B cell (primary cell): ENCODE measurements at regions not wholly inside any gene's neighbourhood (a gene's known extent, or its start where the extent isn't known, plus 50 kb on each side); places are given as distances from the start of the nearest gene placed in this dataset.

Source experiments
- ATAC-seq: fragments of 200-7000 bp; cut with Tn5 transposase; one replicate; pipeline ENCODE4 v1.10.0; 2021; ENCODE audit warnings: low read depth, mild to moderate bottlenecking, moderate number of reproducible peaks, moderate library complexity
- CTCF ChIA-PET: fragments of 350-600 bp; sonication (Branson Sonifier 250); formaldehyde crosslinking; loops from one replicate; lab custom pipeline; 2021; ENCODE audit warnings: antibody characterized with exemption, inconsistent platforms; lab: Charles Lee
- POLR2A ChIA-PET: fragments of 350-600 bp; sonication (Branson Sonifier 250); formaldehyde crosslinking; loops from one replicate; lab custom pipeline; 2021; ENCODE audit warnings: antibody characterized with exemption; lab: Charles Lee
- DNase-seq: peaks from one replicate; pipeline ENCODE4 v3.0.0; 2013
- H2AFZ ChIP-seq: 2 replicates; pipeline ENCODE4 v1.6.1; 2012; ENCODE audit warnings: mild to moderate bottlenecking, low read depth, low read length; ENCODE audit not compliant: insufficient read depth, poor library complexity, severe bottlenecking
- H3K27ac ChIP-seq, 2 donors: 1 replicate in 1 of 2; 2 replicates in 1 of 2; pipeline ENCODE4 v1.5.1; 2012 to 2013; ENCODE audit warnings: low read length in 2 of 2, mild to moderate bottlenecking in 2 of 2, moderate library complexity in 1 of 2
- H3K27me3 ChIP-seq, 4 experiments: fragments of 200-600 bp in 1 of 4; sonication (generic) in 1 of 4; replicated peaks in 1 of 4; 1 replicate in 2 of 4; 2 replicates in 2 of 4; pipeline versions ENCODE4 v1.6.1 to v1.7.0; 2013 to 2016; ENCODE audit warnings: low read length in 3 of 4, mild to moderate bottlenecking in 2 of 4, mixed read lengths in 1 of 4, moderate library complexity in 1 of 4; ENCODE audit not compliant: insufficient read depth in 4 of 4, control insufficient read depth in 3 of 4; ENCODE audit errors: control extremely low read depth in 1 of 4
- H3K36me3 ChIP-seq, 2 experiments: replicated peaks in 1 of 2; 1 replicate in 1 of 2; 2 replicates in 1 of 2; pipeline versions ENCODE4 v1.6.1 to v1.7.1; 2013; ENCODE audit warnings: low read length in 1 of 2; ENCODE audit not compliant: insufficient read depth in 2 of 2, control insufficient read depth in 1 of 2; ENCODE audit errors: control extremely low read depth in 1 of 2, extremely low read depth in 1 of 2
- H3K4me1 ChIP-seq, 2 donors: fragments of 200-600 bp in 1 of 2; sonication (generic) in 1 of 2; 1 replicate in 1 of 2; 2 replicates in 1 of 2; pipeline versions ENCODE4 v1.5.1 to v1.6.1; 2013 to 2017; ENCODE audit warnings: low read length in 2 of 2; ENCODE audit not compliant: control insufficient read depth in 2 of 2, insufficient read depth in 2 of 2
- H3K4me2 ChIP-seq: replicated peaks from 2 replicates; pipeline ENCODE3; 2012; ENCODE audit warnings: mild to moderate bottlenecking, low read depth, low read length; ENCODE audit not compliant: poor library complexity, severe bottlenecking
- H3K4me3 ChIP-seq, 5 experiments: fragments of 200-600 bp in 1 of 5; sonication (generic) in 1 of 5; 1 replicate in 3 of 5; 2 replicates in 2 of 5; pipeline versions ENCODE4 v1.5.1 to v1.7.0; 2011 to 2016; ENCODE audit warnings: low read length in 4 of 5, mild to moderate bottlenecking in 4 of 5, low read depth in 2 of 5, control low read depth in 1 of 5, moderate library complexity in 1 of 5; ENCODE audit not compliant: insufficient read depth in 1 of 5; ENCODE audit errors: control extremely low read depth in 1 of 5, extremely low read depth in 1 of 5
- H3K79me2 ChIP-seq: fragments of 200-600 bp; sonication (generic); one replicate; pipeline ENCODE4 v1.6.0; 2016; ENCODE audit warnings: low read length; ENCODE audit not compliant: control insufficient read depth, insufficient read depth
- H3K9ac ChIP-seq: fragments of 200-600 bp; sonication (generic); 2 replicates; pipeline ENCODE4 v1.6.1; 2017; ENCODE audit warnings: mild to moderate bottlenecking, low read length, moderate library complexity
- H3K9me3 ChIP-seq, 3 donors: one replicate each; pipeline versions ENCODE4 v1.6.1 to v1.7.1; 2013; ENCODE audit warnings: low read length in 2 of 3; ENCODE audit not compliant: control insufficient read depth in 2 of 3, insufficient read depth in 1 of 3; ENCODE audit errors: control extremely low read depth in 1 of 3
- H4K20me1 ChIP-seq: 2 replicates; pipeline ENCODE4 v1.6.0; 2012; ENCODE audit warnings: mild to moderate bottlenecking, low read length; ENCODE audit not compliant: insufficient read depth, control insufficient read depth, poor library complexity, severe bottlenecking
- H3K27ac Mint-ChIP-seq: one replicate; pipeline ENCODE4 v1.8.0; 2021; ENCODE audit warnings: mixed read lengths
- H3K27me3 Mint-ChIP-seq: one replicate; pipeline ENCODE4 v1.8.0; 2021; ENCODE audit warnings: mixed read lengths
- H3K4me1 Mint-ChIP-seq: one replicate; pipeline ENCODE4 v1.8.0; 2021; ENCODE audit warnings: mixed read lengths
- H3K4me3 Mint-ChIP-seq: one replicate; pipeline ENCODE4 v1.8.0; 2021; ENCODE audit warnings: mixed read lengths
- H3K9me3 Mint-ChIP-seq: one replicate; pipeline ENCODE4 v1.8.0; 2022; ENCODE audit warnings: mixed read lengths; ENCODE audit not compliant: insufficient read depth
- EZH2 ChIP-seq: IDR thresholded peaks from 2 replicates; pipeline ENCODE4 v1.6.1; 2012; ENCODE audit warnings: borderline replicate concordance, low read depth, mild to moderate bottlenecking, moderate library complexity, low read length; ENCODE audit not compliant: insufficient read depth, poor library complexity, severe bottlenecking
- WGBS: methylation state at CpG from one replicate; pipeline ENCODE4 v1.1.5; 2013; ENCODE audit warnings: missing lambda C conversion rate; ENCODE audit not compliant: insufficient coverage; 5-methylcytosine and 5-hydroxymethylcytosine counted together
- intact Hi-C: fragments of 100-400 bp; cut with micrococcal nuclease; formaldehyde crosslinking; loops from one replicate; pipeline ENCODE4 v1.10.0; 2022
- TF ChIP-seq, protein P1 (sequence below): fragments of 200-600 bp; IDR thresholded peaks from one replicate; pipeline ENCODE4 v1.8.0; 2022; ENCODE audit warnings: antibody characterized with exemption, mild to moderate bottlenecking

DNA sequence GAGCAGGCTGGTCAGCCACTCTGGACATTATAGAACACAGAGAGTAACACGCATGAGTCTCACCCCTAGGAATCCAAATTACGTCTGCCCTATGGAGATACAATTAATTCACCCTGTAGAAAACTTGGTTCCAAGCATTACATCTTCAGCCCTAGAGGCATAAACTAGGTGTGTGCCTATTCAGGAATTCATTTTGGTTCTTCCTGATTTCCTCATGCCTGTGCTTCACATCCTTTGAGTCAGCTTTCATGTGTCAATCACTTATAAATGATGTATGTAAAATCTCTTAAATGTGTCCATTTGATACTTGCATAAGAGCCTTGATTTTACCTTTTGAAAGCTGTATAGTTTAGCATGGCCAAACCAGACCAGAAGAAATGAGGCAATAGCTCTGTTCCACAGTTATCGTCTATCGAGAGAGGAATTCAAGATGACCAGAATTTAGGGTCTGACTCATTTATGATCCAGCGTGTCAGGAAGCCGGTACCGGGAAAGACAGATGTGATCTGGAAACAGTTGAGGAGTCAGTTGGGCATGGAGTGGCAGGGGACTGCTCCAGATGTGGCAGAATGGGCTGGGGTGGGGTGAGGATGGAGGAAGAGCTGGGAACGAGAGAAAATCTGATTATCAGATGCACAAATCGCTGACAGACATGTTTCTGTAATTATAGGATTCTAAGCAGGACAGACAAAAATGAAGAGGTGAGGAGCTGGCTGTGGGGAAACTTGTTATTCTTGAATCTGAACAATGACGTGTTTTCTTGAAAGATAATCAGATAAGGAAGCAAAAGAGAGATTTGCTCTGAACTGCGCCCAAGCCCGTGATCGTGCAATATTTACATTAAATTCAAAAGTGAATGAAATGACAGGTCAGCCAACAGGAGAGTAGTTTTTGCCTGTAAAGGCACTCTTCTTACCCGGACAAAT lies 76.7 kb downstream of the C16orf95 start:
- Histone ChIP-seq H3K9me3 (no peaks in the 10 kb centered on the region), H3K27ac (no peak overlapping the region), H3K79me2 (no peaks in the 10 kb centered on the region), H3K36me3 (no peaks in the 10 kb centered on the region), H3K4me3 (no peak overlapping the region), H3K27me3 (peaks cover 0 to 8% (median 3%) of the 10 kb centered on the region in 4 experiments), H3K4me1 (peaks cover 14 to 16% of the 10 kb centered on the region in 2 donors), H2AFZ (no peak overlapping the region), H3K9ac (no peak overlapping the region), H4K20me1 (no peaks in the 10 kb centered on the region), H3K4me2 (no peak overlapping the region)
- POLR2A ChIA-PET, result no interaction called here
- no peak for DNase-seq
- peaks cover 29% of the 10 kb centered on the region for H3K27me3 Mint-ChIP-seq
- CTCF ChIA-PET, result no interaction called here
- 96% methylated on average over 12 of the region's 14 CpGs for WGBS
- no peak overlapping the region for H3K4me3 Mint-ChIP-seq
- TF ChIP-seq EZH2, result no peak
- TF ChIP-seq, protein P1, sequence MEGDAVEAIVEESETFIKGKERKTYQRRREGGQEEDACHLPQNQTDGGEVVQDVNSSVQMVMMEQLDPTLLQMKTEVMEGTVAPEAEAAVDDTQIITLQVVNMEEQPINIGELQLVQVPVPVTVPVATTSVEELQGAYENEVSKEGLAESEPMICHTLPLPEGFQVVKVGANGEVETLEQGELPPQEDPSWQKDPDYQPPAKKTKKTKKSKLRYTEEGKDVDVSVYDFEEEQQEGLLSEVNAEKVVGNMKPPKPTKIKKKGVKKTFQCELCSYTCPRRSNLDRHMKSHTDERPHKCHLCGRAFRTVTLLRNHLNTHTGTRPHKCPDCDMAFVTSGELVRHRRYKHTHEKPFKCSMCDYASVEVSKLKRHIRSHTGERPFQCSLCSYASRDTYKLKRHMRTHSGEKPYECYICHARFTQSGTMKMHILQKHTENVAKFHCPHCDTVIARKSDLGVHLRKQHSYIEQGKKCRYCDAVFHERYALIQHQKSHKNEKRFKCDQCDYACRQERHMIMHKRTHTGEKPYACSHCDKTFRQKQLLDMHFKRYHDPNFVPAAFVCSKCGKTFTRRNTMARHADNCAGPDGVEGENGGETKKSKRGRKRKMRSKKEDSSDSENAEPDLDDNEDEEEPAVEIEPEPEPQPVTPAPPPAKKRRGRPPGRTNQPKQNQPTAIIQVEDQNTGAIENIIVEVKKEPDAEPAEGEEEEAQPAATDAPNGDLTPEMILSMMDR, result no peak
- H3K27ac Mint-ChIP-seq, result no peak overlapping the region
- intact Hi-C loops, result no loop called here
- peaks cover 18% of the 10 kb centered on the region for H3K4me1 Mint-ChIP-seq
- no peaks in the 10 kb centered on the region for H3K9me3 Mint-ChIP-seq
- ATAC-seq, result no peak

DNA sequence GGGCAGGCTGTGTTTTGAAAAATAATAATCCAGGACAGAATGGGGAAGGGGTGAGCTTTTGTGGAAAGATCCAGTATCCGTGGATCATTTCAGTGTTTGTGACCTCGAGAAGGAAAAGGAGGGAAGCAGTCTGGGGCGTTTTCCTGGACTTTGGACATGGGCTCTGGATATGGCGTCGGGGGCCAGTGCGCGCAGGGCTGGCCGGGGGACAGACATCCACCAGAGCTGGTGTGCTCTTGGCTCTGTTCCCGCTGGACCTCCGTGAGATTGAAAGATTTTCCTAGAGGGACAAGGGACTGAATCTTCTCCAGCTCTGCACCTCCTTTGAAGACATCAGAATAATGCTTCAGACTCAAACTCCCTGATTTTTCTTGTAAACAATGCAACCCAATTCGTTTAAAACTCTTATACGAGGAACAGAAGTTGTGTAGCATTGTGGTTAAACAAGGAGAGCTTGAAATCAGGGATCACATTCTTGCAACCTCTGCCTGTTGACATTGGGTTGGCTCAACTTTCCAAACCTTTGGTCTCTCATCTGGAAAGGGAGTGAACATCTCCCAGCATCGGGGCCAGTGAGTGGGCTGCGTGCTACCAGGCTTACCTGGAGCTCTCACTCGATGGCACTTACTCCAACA lies 75.9 kb downstream of the C16orf95 start:
- H3K9me3 ChIP-seq, result no peaks in the 10 kb centered on the region
- 94% methylated on average over 10 of the region's 15 CpGs for WGBS
- H3K36me3 ChIP-seq, result no peaks in the 10 kb centered on the region
- H3K4me2 ChIP-seq, result no peak overlapping the region
- DNase-seq (no peak), ATAC-seq (no peak)
- no peak overlapping the region for H2AFZ ChIP-seq
- Mint-ChIP-seq H3K4me3 (no peak overlapping the region), H3K9me3 (no peaks in the 10 kb centered on the region), H3K27me3 (peaks cover 23% of the 10 kb centered on the region), H3K4me1 (peaks cover 10% of the 10 kb centered on the region), H3K27ac (no peak overlapping the region)
- no peak overlapping the region for H3K27ac ChIP-seq
- intact Hi-C loops, result no loop called here
- H3K4me3 ChIP-seq, result no peak overlapping the region
- peaks cover 0 to 6% (median 2%) of the 10 kb centered on the region in 4 experiments for H3K27me3 ChIP-seq
- CTCF ChIA-PET, result no interaction called here
- TF ChIP-seq, protein P1, result no peak
- TF ChIP-seq EZH2, result no peak
- POLR2A ChIA-PET, result no interaction called here
- H4K20me1 ChIP-seq, result no peaks in the 10 kb centered on the region
- no peaks in the 10 kb centered on the region for H3K79me2 ChIP-seq
- peaks cover 7 to 8% of the 10 kb centered on the region in 2 donors for H3K4me1 ChIP-seq
- H3K9ac ChIP-seq, result no peak overlapping the region
